ENCODE measurements at regions not wholly inside any gene's neighbourhood (a gene's known extent, or its start where the extent isn't known, plus 50 kb on each side); places are given as distances from the start of the nearest gene placed in this dataset.

DNA sequence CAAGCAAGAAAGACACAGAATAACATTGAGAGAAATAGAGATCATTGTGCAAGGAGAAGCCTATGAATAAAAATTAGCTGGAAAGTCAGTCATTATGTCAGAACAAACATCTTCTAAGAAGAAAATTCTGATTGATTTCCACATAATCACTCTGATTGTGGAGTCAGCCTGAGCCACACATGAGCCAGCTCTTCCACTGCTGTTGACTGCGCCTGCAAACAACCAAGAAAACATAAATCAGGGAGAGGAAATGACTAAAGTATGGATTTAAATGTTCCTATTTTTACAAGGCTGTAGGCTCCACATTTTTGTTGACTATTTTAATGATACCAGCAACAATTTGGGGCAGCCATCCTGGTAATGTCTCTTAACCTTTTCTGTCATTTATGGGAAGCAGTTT, 962.3 kb downstream of the EFNB2 start:
- DNase-seq (ENCODE audit: low read depth): no peak
- TF ChIP-seq, protein P1, sequence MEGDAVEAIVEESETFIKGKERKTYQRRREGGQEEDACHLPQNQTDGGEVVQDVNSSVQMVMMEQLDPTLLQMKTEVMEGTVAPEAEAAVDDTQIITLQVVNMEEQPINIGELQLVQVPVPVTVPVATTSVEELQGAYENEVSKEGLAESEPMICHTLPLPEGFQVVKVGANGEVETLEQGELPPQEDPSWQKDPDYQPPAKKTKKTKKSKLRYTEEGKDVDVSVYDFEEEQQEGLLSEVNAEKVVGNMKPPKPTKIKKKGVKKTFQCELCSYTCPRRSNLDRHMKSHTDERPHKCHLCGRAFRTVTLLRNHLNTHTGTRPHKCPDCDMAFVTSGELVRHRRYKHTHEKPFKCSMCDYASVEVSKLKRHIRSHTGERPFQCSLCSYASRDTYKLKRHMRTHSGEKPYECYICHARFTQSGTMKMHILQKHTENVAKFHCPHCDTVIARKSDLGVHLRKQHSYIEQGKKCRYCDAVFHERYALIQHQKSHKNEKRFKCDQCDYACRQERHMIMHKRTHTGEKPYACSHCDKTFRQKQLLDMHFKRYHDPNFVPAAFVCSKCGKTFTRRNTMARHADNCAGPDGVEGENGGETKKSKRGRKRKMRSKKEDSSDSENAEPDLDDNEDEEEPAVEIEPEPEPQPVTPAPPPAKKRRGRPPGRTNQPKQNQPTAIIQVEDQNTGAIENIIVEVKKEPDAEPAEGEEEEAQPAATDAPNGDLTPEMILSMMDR (conservative IDR thresholded peaks at IDR 0.05; ENCODE audit: control insufficient read depth, insufficient read depth, low read depth, low read length): no peak
- H3K4me3 ChIP-seq (ENCODE audit: control insufficient read depth, low read depth, low read length): no peak overlapping the region

DNA sequence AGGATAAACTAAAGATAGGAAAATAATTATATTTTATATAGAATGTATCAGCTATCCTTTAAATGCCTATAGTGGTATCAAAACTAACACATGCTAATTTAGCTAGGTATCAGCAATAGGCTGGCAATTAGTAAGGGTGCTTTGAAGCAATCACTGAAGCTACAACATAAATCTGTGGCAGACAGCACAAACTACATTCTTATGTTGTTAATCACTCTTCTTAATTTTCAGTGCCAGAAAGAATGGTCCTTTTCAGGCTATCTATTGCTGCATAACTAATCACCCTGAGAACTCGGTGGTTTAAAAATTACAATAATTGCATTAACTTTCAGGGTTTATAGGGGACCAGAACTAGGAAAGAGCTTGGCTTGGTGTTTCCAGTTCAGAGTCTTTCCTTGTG, 963.1 kb downstream of the EFNB2 start:
- TF ChIP-seq, protein P1 (conservative IDR thresholded peaks at IDR 0.05; ENCODE audit: control insufficient read depth, insufficient read depth, low read depth, low read length): no peak
- no peak overlapping the region for H3K4me3 ChIP-seq (ENCODE audit: control insufficient read depth, low read depth, low read length)
- DNase-seq (ENCODE audit: low read depth): no peak

DNA sequence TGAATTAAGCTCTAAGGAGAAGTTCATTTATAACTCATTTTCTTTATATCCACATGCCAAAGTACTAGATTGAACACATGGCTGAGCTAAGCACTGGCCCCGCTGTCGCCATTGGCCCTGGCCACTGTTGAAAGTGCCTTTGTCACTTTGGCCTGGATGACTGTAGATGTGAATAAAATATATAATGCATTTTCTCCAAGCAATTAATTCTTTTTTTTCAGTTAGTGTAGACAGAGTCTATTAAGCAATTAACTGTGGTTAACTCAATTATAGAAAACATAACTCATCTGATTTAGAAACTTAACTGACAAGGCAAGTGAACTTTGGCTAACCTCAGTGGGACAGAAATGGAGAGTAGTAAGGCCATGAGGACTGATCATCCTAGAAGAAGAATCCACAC, 965.6 kb downstream of the EFNB2 start:
- no peak overlapping the region for H3K4me3 ChIP-seq (ENCODE audit: control insufficient read depth, low read depth, low read length)
- DNase-seq (ENCODE audit: low read depth): no peak
- TF ChIP-seq, protein P1 (conservative IDR thresholded peaks at IDR 0.05; ENCODE audit: control insufficient read depth, insufficient read depth, low read depth, low read length): no peak

DNA sequence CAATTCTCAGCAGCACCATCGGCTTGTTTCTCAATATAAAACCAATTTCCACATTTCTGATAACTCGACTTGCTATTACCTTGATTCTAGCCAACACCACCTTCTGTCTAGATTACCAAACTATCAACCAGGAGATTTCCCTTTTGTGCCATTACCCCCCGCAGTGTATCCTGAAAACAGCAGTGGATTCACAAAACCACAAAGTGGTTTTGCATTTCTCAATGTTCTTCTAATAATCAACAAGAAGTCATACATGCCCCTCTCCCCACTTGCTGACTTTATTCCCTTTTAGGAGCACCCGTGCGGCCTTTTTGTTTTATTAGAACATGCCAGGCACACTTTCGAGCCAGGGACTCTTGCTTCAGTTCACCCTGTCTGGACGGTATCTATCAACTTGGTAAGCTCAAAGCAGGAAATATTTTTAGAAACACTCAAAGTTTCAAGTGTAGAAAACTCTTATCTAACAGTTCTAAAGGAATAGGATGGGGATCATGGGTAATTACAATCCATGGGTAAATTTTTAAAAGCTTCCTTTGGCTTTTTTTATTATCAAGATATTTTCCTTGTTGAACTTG, 967.4 kb downstream of the EFNB2 start:
- TF ChIP-seq, protein P1 (conservative IDR thresholded peaks at IDR 0.05; ENCODE audit: control insufficient read depth, insufficient read depth, low read depth, low read length): no peak
- no peak for DNase-seq (ENCODE audit: low read depth)

DNA sequence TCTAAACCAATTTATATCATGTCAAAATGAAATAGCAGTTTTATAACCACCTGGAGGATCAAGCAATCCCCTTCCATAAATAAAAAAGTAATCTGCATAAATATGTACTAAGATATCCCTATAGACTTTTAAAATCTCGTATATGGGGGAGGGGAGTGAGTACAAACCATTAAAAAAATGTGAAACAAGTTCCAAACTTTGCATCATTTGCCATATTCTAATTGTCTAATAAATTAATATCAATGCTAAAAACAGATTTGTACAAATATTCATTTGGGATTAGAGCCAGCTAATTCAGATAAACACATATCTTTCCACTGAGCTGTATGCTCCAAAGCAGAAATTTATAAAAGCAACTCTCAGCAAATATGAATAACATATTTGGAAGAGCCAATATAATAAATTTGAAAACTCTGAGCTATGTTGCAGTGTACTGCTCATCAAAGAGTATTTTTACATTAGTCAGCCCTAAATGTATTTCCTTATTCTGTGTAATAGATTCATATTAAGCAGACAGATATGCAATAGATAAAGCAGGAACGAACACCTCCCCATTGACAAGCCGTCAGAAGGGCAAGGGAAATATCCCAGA, 970.2 kb downstream of the EFNB2 start:
- TF ChIP-seq, protein P1 (conservative IDR thresholded peaks at IDR 0.05; ENCODE audit: control insufficient read depth, insufficient read depth, low read depth, low read length): no peak
- DNase-seq (ENCODE audit: low read depth): no peak
- H3K4me3 ChIP-seq (ENCODE audit: control insufficient read depth, low read depth, low read length): no peak overlapping the region

More for the DNA sequence above, 967.4 kb downstream of the EFNB2 start:
- H3K4me3 ChIP-seq (ENCODE audit: control insufficient read depth, low read depth, low read length): no peak overlapping the region

DNA sequence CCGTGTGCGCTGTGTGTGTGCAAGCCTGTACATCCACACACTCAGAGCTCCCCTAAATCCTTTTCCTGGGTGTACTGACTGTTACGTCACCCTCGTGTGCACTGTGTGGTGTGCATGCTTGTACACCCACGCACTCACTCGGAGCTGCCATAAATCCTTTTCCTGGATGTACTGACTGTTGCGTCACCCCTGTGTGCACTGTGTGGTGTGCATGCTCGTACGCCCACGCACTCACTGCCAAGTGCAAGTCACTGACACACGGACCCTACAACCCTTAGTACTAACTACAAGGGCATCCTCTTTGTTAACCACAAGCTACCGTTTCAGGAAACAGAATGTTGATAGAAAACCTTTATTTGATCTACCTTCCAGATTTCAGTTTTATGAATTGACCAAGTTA, 983.4 kb downstream of the EFNB2 start:
- H3K4me3 ChIP-seq (ENCODE audit: control insufficient read depth, low read depth, low read length): no peak overlapping the region
- no peak for DNase-seq (ENCODE audit: low read depth)
- TF ChIP-seq, protein P1 (conservative IDR thresholded peaks at IDR 0.05; ENCODE audit: control insufficient read depth, insufficient read depth, low read depth, low read length): no peak
